Gastrocnemius medialis (tissue), 4 donors: ENCODE measurements at regions not wholly inside any gene's neighbourhood (a gene's known extent, or its start where the extent isn't known, plus 50 kb on each side); places are given as distances from the start of the nearest gene placed in this dataset.

ENCODE experiments used
- CTCF ChIP-seq, 5 experiments: fragments of 450-650 bp in 3 of 5; fragments of 200-600 bp in 2 of 5; sonication (generic) in 2 of 5; IDR thresholded peaks in 4 of 5; conservative IDR thresholded peaks in 1 of 5; 1 replicate in 4 of 5; 2 replicates in 1 of 5; pipeline ENCODE4 v1.5.1; 2016 to 2019; ENCODE audit warnings: antibody characterized with exemption in 5 of 5, mild to moderate bottlenecking in 3 of 5, moderate library complexity in 3 of 5
- POLR2A ChIP-seq, 2 donors: fragments of 450-650 bp; IDR thresholded peaks; one replicate each; pipeline ENCODE4 v1.6.1; 2017; ENCODE audit warnings: antibody characterized with exemption in 2 of 2, mild to moderate bottlenecking in 2 of 2, moderate library complexity in 2 of 2

DNA sequence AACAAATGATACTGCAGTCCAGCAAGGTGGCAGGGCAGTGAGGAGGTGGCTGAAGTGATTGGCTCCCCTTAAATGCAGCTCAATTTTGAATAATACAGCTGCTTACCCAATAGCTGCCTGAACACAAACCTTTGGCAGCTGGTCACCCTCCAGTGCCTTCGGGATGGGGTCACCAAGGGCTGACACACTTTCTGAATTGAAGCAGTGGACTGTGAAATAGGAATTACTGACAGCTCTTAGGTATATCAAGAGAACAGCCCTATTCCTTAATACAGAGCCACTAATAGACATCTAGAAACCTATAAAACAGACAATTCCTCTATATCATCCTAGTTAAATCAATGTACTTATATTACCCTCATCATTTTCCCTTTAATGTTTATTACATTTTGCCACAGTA is 474.2 kb upstream of the KIRREL3 start:
- TF ChIP-seq CTCF (IDR thresholded peaks at IDR 0.05 in 4 of 5, conservative IDR thresholded peaks at IDR 0.05 in 1 of 5) (no peak), POLR2A (IDR thresholded peaks at IDR 0.05) (no peak)
